ENCODE measurements at regions not wholly inside any gene's neighbourhood (a gene's known extent, or its start where the extent isn't known, plus 50 kb on each side); places are given as distances from the start of the nearest gene placed in this dataset.
"Not testable (repeated sequence)": the region's sequence is repeated elsewhere in the genome, so short reads cannot be mapped to it uniquely, and the experiment has no call there.

- FAIRE-seq (no peak), ATAC-seq (no peak), DNase-seq (no peak)
- 37 to 42% methylated on average over 2 of the region's 2 CpGs for WGBS, 2 donors
- no peaks in the 10 kb centered on the region for H3K36me3 ChIP-seq
- no peaks in the 10 kb centered on the region for H3K4me1 ChIP-seq
- intact Hi-C loops (cut with DNase I), result no loop called here
- no peaks in the 10 kb centered on the region for H3K9me3 ChIP-seq
- H3K27me3 ChIP-seq, result no peaks in the 10 kb centered on the region
- no peak overlapping the region for H3K27ac ChIP-seq
- H3K4me3 ChIP-seq, result no peak overlapping the region
- no peak for TF ChIP-seq CTCF (IDR thresholded peaks at IDR 0.05)
Measured at GRCh38 chr1:147384804-147385203, 142.3 kb downstream of the CHD1L start.

GRCh38 chr1:147388969-147389368 is 146.5 kb downstream of the CHD1L start:
- 53 to 59% methylated on average over 4 of the region's 4 CpGs for WGBS, 2 donors
- Histone ChIP-seq H3K4me3 (no peak overlapping the region), H3K36me3 (no peaks in the 10 kb centered on the region), H3K4me1 (no peaks in the 10 kb centered on the region), H3K27me3 (no peaks in the 10 kb centered on the region), H3K9me3 (no peaks in the 10 kb centered on the region), H3K27ac (no peak overlapping the region)
- no peak for TF ChIP-seq CTCF (IDR thresholded peaks at IDR 0.05)
- ATAC-seq, result no peak
- peak in 1 of 6 donors; percentile 34 for DNase-seq
- intact Hi-C loops (cut with DNase I), result no loop called here
- FAIRE-seq, result no peak

GRCh38 chr1:147389532-147390184 is 147.2 kb downstream of the CHD1L start:
- WGBS, 2 donors, result 68 to 73% methylated on average over 8 of the region's 8 CpGs
- DNase-seq, result peak in 2 of 6 donors; percentile 9 to 31
- Histone ChIP-seq H3K4me3 (no peak overlapping the region), H3K27me3 (no peaks in the 10 kb centered on the region), H3K9me3 (no peaks in the 10 kb centered on the region), H3K4me1 (no peaks in the 10 kb centered on the region), H3K27ac (no peak overlapping the region), H3K36me3 (no peaks in the 10 kb centered on the region)
- peak in 3 of 4 donors; percentile 76 to 87 (median 79) for ATAC-seq
- TF ChIP-seq CTCF (IDR thresholded peaks at IDR 0.05), result peak; percentile 50 to 71 (median 56)
- intact Hi-C loops (cut with DNase I), result no loop called here
- no peak for FAIRE-seq

- no peaks in the 10 kb centered on the region for H3K36me3 ChIP-seq
- no peaks in the 10 kb centered on the region for H3K4me1 ChIP-seq
- H3K9me3 ChIP-seq, result no peaks in the 10 kb centered on the region
- no peaks in the 10 kb centered on the region for H3K27me3 ChIP-seq
- FAIRE-seq (no peak), ATAC-seq (no peak), DNase-seq (no peak)
- WGBS, 2 donors, result 7 to 11% methylated on average over 3 of the region's 3 CpGs
- no peak overlapping the region for H3K4me3 ChIP-seq
- no peak for TF ChIP-seq CTCF (IDR thresholded peaks at IDR 0.05)
- intact Hi-C loops (cut with DNase I), result no loop called here
- no peak overlapping the region for H3K27ac ChIP-seq
Measured at GRCh38 chr1:147390185-147390542, 147.7 kb downstream of the CHD1L start.

- Histone ChIP-seq H3K4me1 (no peaks in the 10 kb centered on the region), H3K9me3 (no peaks in the 10 kb centered on the region), H3K27me3 (no peaks in the 10 kb centered on the region), H3K27ac (no peak overlapping the region), H3K4me3 (no peak overlapping the region), H3K36me3 (no peaks in the 10 kb centered on the region)
- 65 to 73% methylated on average over 8 of the region's 8 CpGs for WGBS, 2 donors
- no peak for TF ChIP-seq CTCF (IDR thresholded peaks at IDR 0.05)
- intact Hi-C loops (cut with DNase I), result no loop called here
- DNase-seq, result no peak
- ATAC-seq, result no peak
- no peak for FAIRE-seq
Measured at GRCh38 chr1:147391114-147391513, 148.6 kb downstream of the CHD1L start.

- H3K4me3 ChIP-seq; DNase-seq; H3K4me1 ChIP-seq; H3K9me3 ChIP-seq; intact Hi-C loops (cut with DNase I); H3K36me3 ChIP-seq; H3K27me3 ChIP-seq; H3K27ac ChIP-seq; ATAC-seq; FAIRE-seq: not testable (repeated sequence)
- WGBS, 2 donors, result 65 to 71% methylated on average over 19 to 21 of the region's 21 CpGs
Measured at GRCh38 chr1:147402326-147403045, 138.8 kb upstream of the BCL9 start.

- H3K4me1 ChIP-seq; H3K36me3 ChIP-seq; ATAC-seq; DNase-seq; H3K27ac ChIP-seq; H3K9me3 ChIP-seq; H3K27me3 ChIP-seq; FAIRE-seq; H3K4me3 ChIP-seq; intact Hi-C loops (cut with DNase I): not testable (repeated sequence)
- 73 to 74% methylated on average over 3 of the region's 3 CpGs for WGBS, 2 donors
Measured at GRCh38 chr1:147404344-147404743, 137.0 kb upstream of the BCL9 start.
